ENCODE measurements at regions not wholly inside any gene's neighbourhood (a gene's known extent, or its start where the extent isn't known, plus 50 kb on each side); places are given as distances from the start of the nearest gene placed in this dataset.
"Not testable (repeated sequence)": the region's sequence is repeated elsewhere in the genome, so short reads cannot be mapped to it uniquely, and the experiment has no call there.

- Histone ChIP-seq H3K27me3 (no peaks in the 10 kb centered on the region), H4K20me1 (no peaks in the 10 kb centered on the region), H3K4me2 (no peak overlapping the region), H3K36me3 (no peaks in the 10 kb centered on the region), H3K9me3 (no peaks in the 10 kb centered on the region), H3K4me3 (no peak overlapping the region), H3K27ac (no peak overlapping the region), H3K4me1 (peaks cover 2% of the 10 kb centered on the region; the same call in 1 of the 2 replicates), H3K9ac (no peak overlapping the region)
- TF ChIP-seq Cebpa-rat (IDR thresholded peaks at IDR 0.05): no peak
Observed at GRCh38 chr4:89514811-89515210, 207.2 kb upstream of the GPRIN3 start.

- no peak for TF ChIP-seq Cebpa-rat (IDR thresholded peaks at IDR 0.05)
- no peaks in the 10 kb centered on the region for H4K20me1 ChIP-seq
- H3K4me2 ChIP-seq: no peak overlapping the region
- H3K9ac ChIP-seq: no peak overlapping the region
- H3K27ac ChIP-seq: no peak overlapping the region
- H3K4me1 ChIP-seq: peaks cover 8% of the 10 kb centered on the region
- H3K9me3 ChIP-seq: peaks cover 8% of the 10 kb centered on the region; the same call in 1 of the 2 replicates
- H3K27me3 ChIP-seq: no peaks in the 10 kb centered on the region
- no peaks in the 10 kb centered on the region for H3K36me3 ChIP-seq
- no peak overlapping the region for H3K4me3 ChIP-seq
Observed at GRCh38 chr4:89511776-89512175, 204.2 kb upstream of the GPRIN3 start.

GRCh38 chr4:89509708-89510281 lies 202.2 kb upstream of the GPRIN3 start:
- Histone ChIP-seq H3K4me1 (peaks cover 15% of the 10 kb centered on the region), H3K36me3 (no peaks in the 10 kb centered on the region), H3K4me2 (no peak overlapping the region), H3K9ac (no peak overlapping the region), H3K27ac (no peak overlapping the region), H4K20me1 (no peaks in the 10 kb centered on the region), H3K4me3 (no peak overlapping the region), H3K9me3 (peaks cover 8% of the 10 kb centered on the region; the same call in 1 of the 2 replicates), H3K27me3 (no peaks in the 10 kb centered on the region)
- TF ChIP-seq Cebpa-rat (IDR thresholded peaks at IDR 0.05): no peak

- H3K9me3 ChIP-seq: peaks cover 8% of the 10 kb centered on the region; the same call in 1 of the 2 replicates
- no peak for TF ChIP-seq Cebpa-rat (IDR thresholded peaks at IDR 0.05)
- H3K9ac ChIP-seq: no peak overlapping the region
- no peaks in the 10 kb centered on the region for H3K36me3 ChIP-seq
- H3K4me1 ChIP-seq: peaks cover 15% of the 10 kb centered on the region
- no peaks in the 10 kb centered on the region for H3K27me3 ChIP-seq
- peak overlapping the region; percentile 2; the same call in 1 of the 2 replicates for H3K4me2 ChIP-seq
- H3K4me3 ChIP-seq: no peak overlapping the region
- no peaks in the 10 kb centered on the region for H4K20me1 ChIP-seq
- H3K27ac ChIP-seq: no peak overlapping the region
Observed at GRCh38 chr4:89506866-89507491, 199.4 kb upstream of the GPRIN3 start.

GRCh38 chr4:89502581-89502980 lies 195.0 kb upstream of the GPRIN3 start:
- Histone ChIP-seq H3K9ac (no peak overlapping the region), H3K27ac (no peak overlapping the region), H3K4me1 (peaks cover 10% of the 10 kb centered on the region), H3K36me3 (no peaks in the 10 kb centered on the region), H4K20me1 (no peaks in the 10 kb centered on the region), H3K4me3 (no peak overlapping the region), H3K9me3 (no peaks in the 10 kb centered on the region), H3K27me3 (no peaks in the 10 kb centered on the region), H3K4me2 (no peak overlapping the region)
- TF ChIP-seq Cebpa-rat (IDR thresholded peaks at IDR 0.05): no peak

GRCh38 chr4:89497517-89498308 lies 190.1 kb upstream of the GPRIN3 start:
- Histone ChIP-seq H3K4me2 (no peak overlapping the region), H3K9ac (no peak overlapping the region), H3K9me3 (no peaks in the 10 kb centered on the region)

GRCh38 chr4:89496851-89497250 lies 189.3 kb upstream of the GPRIN3 start:
- Histone ChIP-seq H3K36me3 (no peaks in the 10 kb centered on the region), H3K4me3 (no peak overlapping the region), H3K27ac (no peak overlapping the region), H3K4me2 (no peak overlapping the region), H3K27me3 (no peaks in the 10 kb centered on the region), H3K9ac (no peak overlapping the region), H3K9me3 (no peaks in the 10 kb centered on the region), H4K20me1 (no peaks in the 10 kb centered on the region), H3K4me1 (no peaks in the 10 kb centered on the region)
- TF ChIP-seq Cebpa-rat (IDR thresholded peaks at IDR 0.05): no peak

More at GRCh38 chr4:89497517-89498308, 190.1 kb upstream of the GPRIN3 start:
- no peaks in the 10 kb centered on the region for H3K27me3 ChIP-seq
- no peaks in the 10 kb centered on the region for H3K36me3 ChIP-seq
- H4K20me1 ChIP-seq: no peaks in the 10 kb centered on the region
- H3K4me3 ChIP-seq: no peak overlapping the region
- no peak overlapping the region for H3K27ac ChIP-seq
- H3K4me1 ChIP-seq: no peaks in the 10 kb centered on the region
- TF ChIP-seq Cebpa-rat (IDR thresholded peaks at IDR 0.05): no peak

- H3K9me3 ChIP-seq: peaks cover 5% of the 10 kb centered on the region; the same call in 1 of the 2 replicates
- H3K36me3 ChIP-seq: no peaks in the 10 kb centered on the region
- H3K9ac ChIP-seq: no peak overlapping the region
- no peak overlapping the region for H3K4me3 ChIP-seq
- H3K4me1 ChIP-seq: no peaks in the 10 kb centered on the region
- no peak overlapping the region for H3K4me2 ChIP-seq
- no peak overlapping the region for H3K27ac ChIP-seq
- no peak for TF ChIP-seq Cebpa-rat (IDR thresholded peaks at IDR 0.05)
- H3K27me3 ChIP-seq: no peaks in the 10 kb centered on the region
- H4K20me1 ChIP-seq: no peaks in the 10 kb centered on the region
Observed at GRCh38 chr4:89493367-89493766, 185.8 kb upstream of the GPRIN3 start.

- H3K4me1 ChIP-seq: no peaks in the 10 kb centered on the region
- H3K27me3 ChIP-seq: no peaks in the 10 kb centered on the region
- H3K36me3 ChIP-seq: no peaks in the 10 kb centered on the region
- H3K27ac ChIP-seq: no peak overlapping the region
- no peaks in the 10 kb centered on the region for H4K20me1 ChIP-seq
- no peak overlapping the region for H3K4me2 ChIP-seq
- peaks cover 5% of the 10 kb centered on the region; the same call in 1 of the 2 replicates for H3K9me3 ChIP-seq
- H3K9ac ChIP-seq: no peak overlapping the region
- TF ChIP-seq Cebpa-rat (IDR thresholded peaks at IDR 0.05): no peak
- no peak overlapping the region for H3K4me3 ChIP-seq
Observed at GRCh38 chr4:89492581-89493071, 185.0 kb upstream of the GPRIN3 start.

- Histone ChIP-seq H3K4me3 (no peak overlapping the region), H3K27me3 (no peaks in the 10 kb centered on the region), H3K4me1 (no peaks in the 10 kb centered on the region), H3K9ac (no peak overlapping the region), H3K9me3 (peaks cover 5% of the 10 kb centered on the region; the same call in 1 of the 2 replicates), H3K4me2 (no peak overlapping the region), H4K20me1 (no peaks in the 10 kb centered on the region), H3K36me3 (no peaks in the 10 kb centered on the region), H3K27ac (no peak overlapping the region)
- no peak for TF ChIP-seq Cebpa-rat (IDR thresholded peaks at IDR 0.05)
Observed at GRCh38 chr4:89491761-89492160, 184.2 kb upstream of the GPRIN3 start.

- not testable (repeated sequence) for H4K20me1 ChIP-seq, H3K27ac ChIP-seq, H3K27me3 ChIP-seq, H3K4me2 ChIP-seq, H3K36me3 ChIP-seq, H3K4me3 ChIP-seq, H3K4me1 ChIP-seq, H3K9me3 ChIP-seq, H3K9ac ChIP-seq
Observed at GRCh38 chr4:89489921-89490431, 182.4 kb upstream of the GPRIN3 start.
